Right atrium auricular region (tissue), 2 donors: ENCODE measurements at regions not wholly inside any gene's neighbourhood (a gene's known extent, or its start where the extent isn't known, plus 50 kb on each side); places are given as distances from the start of the nearest gene placed in this dataset.

ENCODE experiments used
- DNase-seq: peaks from one replicate; pipeline ENCODE4 v3.0.0-alpha.2; 2019; ENCODE audit warnings: low spot score
- H3K27ac ChIP-seq, 2 donors: fragments of 200-600 bp; sonication (generic); 1 replicate in 1 of 2; 2 replicates in 1 of 2; pipeline ENCODE4 v1.5.1; 2016 to 2019
- H3K27me3 ChIP-seq, 2 donors: fragments of 200-600 bp; sonication (generic); one replicate each; pipeline versions ENCODE4 v1.5.1 to v1.6.0; 2017 to 2019
- H3K36me3 ChIP-seq: fragments of 200-600 bp; sonication (generic); one replicate; pipeline ENCODE4 v1.5.1; 2016
- H3K4me1 ChIP-seq, 2 donors: fragments of 200-600 bp; sonication (generic); one replicate each; pipeline versions ENCODE4 v1.5.1 to v1.6.0; 2017 to 2019
- H3K4me3 ChIP-seq, 2 donors: fragments of 200-600 bp; sonication (generic); 1 replicate in 1 of 2; 2 replicates in 1 of 2; pipeline ENCODE4 v1.5.1; 2017 to 2019; ENCODE audit warnings: mild to moderate bottlenecking in 1 of 2, moderate library complexity in 1 of 2
- H3K9me3 ChIP-seq, 2 donors: fragments of 200-600 bp; sonication (generic); one replicate each; pipeline ENCODE4 v1.5.1; 2019
- CTCF ChIP-seq, 2 donors: fragments of 200-600 bp; sonication (generic); IDR thresholded peaks; one replicate each; pipeline ENCODE4 v1.5.1; 2019; ENCODE audit warnings: antibody characterized with exemption in 2 of 2

- DNase-seq, result no peak
- no peak for TF ChIP-seq CTCF (IDR thresholded peaks at IDR 0.05)
- Histone ChIP-seq H3K4me1 (no peaks in the 10 kb centered on the region), H3K27ac (no peak overlapping the region), H3K4me3 (no peak overlapping the region), H3K36me3 (no peaks in the 10 kb centered on the region), H3K9me3 (peaks cover 0 to 15% of the 10 kb centered on the region in 2 donors), H3K27me3 (no peaks in the 10 kb centered on the region)
Measured at GRCh38 chr10:131706476-131706875, 194.3 kb upstream of the PPP2R2D start.

GRCh38 chr10:131706952-131707351 lies 193.9 kb upstream of the PPP2R2D start:
- H3K4me1 ChIP-seq, result no peaks in the 10 kb centered on the region
- H3K27ac ChIP-seq, result no peak overlapping the region
- peaks cover 0 to 15% of the 10 kb centered on the region in 2 donors for H3K9me3 ChIP-seq
- no peaks in the 10 kb centered on the region for H3K36me3 ChIP-seq
- TF ChIP-seq CTCF (IDR thresholded peaks at IDR 0.05), result no peak
- no peak overlapping the region for H3K4me3 ChIP-seq
- H3K27me3 ChIP-seq, result no peaks in the 10 kb centered on the region
- DNase-seq, result peak; percentile 43

- TF ChIP-seq CTCF (IDR thresholded peaks at IDR 0.05), result no peak
- peak; percentile 30 for DNase-seq
- no peaks in the 10 kb centered on the region for H3K27me3 ChIP-seq
Measured at GRCh38 chr10:131708225-131708880, 192.5 kb upstream of the PPP2R2D start.

GRCh38 chr10:131710142-131710861 lies 190.5 kb upstream of the PPP2R2D start:
- Histone ChIP-seq H3K27ac (no peak overlapping the region), H3K4me1 (no peaks in the 10 kb centered on the region), H3K9me3 (peaks cover 0 to 18% of the 10 kb centered on the region in 2 donors), H3K4me3 (no peak overlapping the region), H3K27me3 (no peaks in the 10 kb centered on the region), H3K36me3 (no peaks in the 10 kb centered on the region)
- no peak for TF ChIP-seq CTCF (IDR thresholded peaks at IDR 0.05)
- peak; percentile 42 for DNase-seq

More at GRCh38 chr10:131708225-131708880, 192.5 kb upstream of the PPP2R2D start:
- H3K27ac ChIP-seq, result no peak overlapping the region
- H3K36me3 ChIP-seq, result no peaks in the 10 kb centered on the region
- no peak overlapping the region for H3K4me3 ChIP-seq
- no peaks in the 10 kb centered on the region for H3K4me1 ChIP-seq
- peaks cover 0 to 15% of the 10 kb centered on the region in 2 donors for H3K9me3 ChIP-seq

- H3K4me1 ChIP-seq, result peaks cover 0 to 10% of the 10 kb centered on the region in 2 donors
- TF ChIP-seq CTCF (IDR thresholded peaks at IDR 0.05), result no peak
Measured at GRCh38 chr10:131722121-131722520, 178.7 kb upstream of the PPP2R2D start.

More at GRCh38 chr10:131722121-131722520, 178.7 kb upstream of the PPP2R2D start:
- DNase-seq, result no peak
- Histone ChIP-seq H3K4me3 (no peak overlapping the region), H3K9me3 (no peaks in the 10 kb centered on the region), H3K27me3 (no peaks in the 10 kb centered on the region), H3K27ac (no peak overlapping the region), H3K36me3 (no peaks in the 10 kb centered on the region)
